Activated CD8-positive, alpha-beta memory T cell treated with anti-CD3 and anti-CD28 coated beads, Interleukin-2, amount 50 U/mL, for 1 hour (primary cell): ENCODE measurements at regions not wholly inside any gene's neighbourhood (a gene's known extent, or its start where the extent isn't known, plus 50 kb on each side); places are given as distances from the start of the nearest gene placed in this dataset.
"Not testable (repeated sequence)": the region's sequence is repeated elsewhere in the genome, so short reads cannot be mapped to it uniquely, and the experiment has no call there.

Experiments used
- DNase-seq: peaks from one replicate; pipeline ENCODE4 v3.0.0-alpha.2; 2020; ENCODE audit errors: extremely low read depth

DNA sequence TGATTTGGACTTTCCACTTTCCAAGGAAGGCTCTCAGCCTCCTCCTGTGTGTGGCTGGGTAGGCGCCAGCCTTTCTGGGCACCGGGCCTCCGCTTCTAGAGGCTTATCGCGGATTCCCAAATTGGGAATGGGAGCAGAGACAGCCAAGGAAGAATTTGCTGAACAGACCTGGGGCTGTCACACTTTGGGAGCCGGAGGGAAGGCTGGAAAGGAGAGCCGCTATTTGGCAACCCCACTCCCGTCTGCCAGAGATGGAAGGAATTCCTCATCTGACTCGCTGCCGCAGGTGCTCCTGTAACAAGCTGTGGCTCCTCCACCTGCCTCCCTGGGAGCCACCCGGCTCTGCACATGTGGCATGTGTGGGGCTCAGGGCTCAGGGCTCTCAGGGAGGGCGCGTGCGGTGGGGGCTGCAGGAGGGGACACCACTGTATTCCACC, 50.8 kb upstream of the ECHDC3 start:
- DNase-seq = no peak

GRCh38 chr10:11689945-11690736, 52.0 kb upstream of the ECHDC3 start:
- no peak for DNase-seq

DNA sequence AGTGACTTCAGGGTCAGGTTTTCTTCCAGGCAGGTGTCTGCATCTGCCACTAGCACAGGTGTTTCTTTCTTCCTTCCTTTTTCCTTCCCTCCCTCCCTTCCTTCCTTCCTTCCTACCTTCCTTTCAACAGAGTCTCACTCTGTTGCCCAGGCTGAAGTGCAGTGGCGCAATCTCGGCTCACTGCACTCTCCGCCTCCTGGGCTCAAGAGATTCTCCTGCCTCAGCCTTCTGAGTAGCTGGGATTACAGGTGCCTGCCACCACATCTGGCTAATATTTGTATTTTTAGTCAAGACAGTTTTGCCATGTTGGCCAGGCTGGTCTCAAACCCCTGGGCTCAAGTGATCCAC, 53.8 kb upstream of the ECHDC3 start:
- not testable (repeated sequence) for DNase-seq

GRCh38 chr10:11687779-11688447, 54.3 kb upstream of the ECHDC3 start:
- no peak for DNase-seq

DNA sequence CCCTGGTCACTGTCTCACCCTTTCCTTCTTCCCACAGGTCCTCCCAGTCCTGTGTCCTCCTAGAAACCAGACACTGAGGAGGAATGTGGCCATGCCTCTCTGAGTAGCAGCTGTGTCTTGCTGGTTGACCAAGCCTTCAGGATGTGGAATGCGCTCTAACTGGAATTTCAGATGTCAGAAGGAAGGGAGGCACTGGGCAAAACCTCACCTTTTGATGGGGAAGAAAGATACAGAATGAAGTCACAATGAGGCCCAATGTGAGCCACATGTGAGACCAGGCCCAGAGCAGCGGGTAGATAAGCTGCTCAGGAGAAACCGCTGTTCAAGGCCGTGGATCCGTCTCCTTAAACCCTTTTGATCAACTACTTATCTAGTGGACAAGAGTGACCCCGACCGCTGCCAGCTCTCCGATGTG, 54.8 kb upstream of the ECHDC3 start:
- DNase-seq = no peak

DNA sequence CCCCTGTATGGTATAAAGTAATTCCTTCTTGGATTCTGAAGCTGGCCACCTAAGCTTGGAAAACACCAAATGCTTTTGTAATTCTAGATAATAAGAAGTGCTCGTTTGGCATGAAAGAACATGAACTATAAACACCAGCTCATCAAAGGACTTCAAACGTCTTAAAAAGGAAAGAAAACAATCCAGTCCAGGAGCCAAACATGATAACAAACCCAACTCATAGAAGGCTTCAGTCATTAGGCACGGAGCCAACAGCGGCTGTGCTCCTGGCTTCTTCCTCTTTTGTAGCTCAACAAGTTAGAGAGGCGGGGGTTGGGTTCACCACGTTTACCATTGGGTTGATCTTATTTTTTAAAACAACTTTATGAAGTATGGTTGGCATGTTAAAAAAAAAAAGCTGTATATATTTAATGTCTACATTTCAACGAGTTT, 56.4 kb upstream of the ECHDC3 start:
- DNase-seq = peak; percentile 34

- DNase-seq = peak; percentile 31
These were observed 57.2 kb upstream of the ECHDC3 start for GRCh38 chr10:11684717-11685645.

- DNase-seq = peak; percentile 4
These were observed 57.9 kb upstream of the ECHDC3 start for GRCh38 chr10:11684341-11684716.

- DNase-seq = no peak
These were observed 58.5 kb upstream of the ECHDC3 start for GRCh38 chr10:11683529-11684320.

DNA sequence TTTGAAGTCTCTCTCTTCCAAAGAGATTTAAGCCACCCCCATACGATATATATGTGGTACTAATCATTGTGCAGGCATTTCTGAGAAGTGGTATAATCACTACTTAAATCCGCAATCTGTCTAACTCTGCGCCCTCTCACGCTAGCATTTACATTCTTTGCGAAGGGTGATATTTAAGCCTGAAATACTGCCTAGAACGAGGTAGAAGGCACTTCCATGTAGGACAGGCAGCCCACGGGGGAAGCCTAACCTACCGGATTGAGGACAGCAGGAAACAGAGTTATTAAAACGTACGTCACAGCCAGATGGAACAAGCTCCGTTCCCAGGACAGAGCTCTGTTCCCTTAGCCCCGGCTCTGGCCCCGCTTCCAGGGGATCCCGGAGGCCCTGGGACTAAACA, 59.3 kb upstream of the ECHDC3 start:
- DNase-seq = no peak

- DNase-seq = no peak
These were observed 59.9 kb upstream of the ECHDC3 start for GRCh38 chr10:11682267-11682683.

DNA sequence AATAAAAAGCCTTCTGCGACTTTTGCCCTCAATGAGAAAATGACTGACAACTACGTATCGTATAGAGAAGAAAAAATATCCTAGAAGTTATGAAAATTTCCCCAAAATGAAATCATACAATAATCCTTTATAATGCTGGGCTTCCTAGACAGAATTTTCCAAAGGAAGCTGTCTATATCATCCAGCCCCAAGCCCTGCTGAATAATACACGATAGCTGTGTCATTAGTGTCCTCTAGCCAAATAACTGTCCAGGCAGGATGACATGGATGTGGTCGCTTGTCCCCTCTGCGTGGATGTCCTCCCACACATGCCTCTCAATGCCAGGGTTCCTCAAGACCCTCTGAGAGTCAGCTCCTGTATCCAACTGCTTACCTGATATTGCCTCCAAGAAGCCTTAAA, 61.7 kb upstream of the ECHDC3 start:
- DNase-seq = no peak

GRCh38 chr10:11679946-11680345, 62.2 kb upstream of the ECHDC3 start:
- DNase-seq = no peak

- no peak for DNase-seq
These were observed 63.9 kb upstream of the ECHDC3 start for GRCh38 chr10:11678074-11678793.

- no peak for DNase-seq
These were observed 64.7 kb upstream of the ECHDC3 start for GRCh38 chr10:11677480-11677879.

GRCh38 chr10:11673346-11674280, 62.2 kb upstream of the USP6NL start:
- DNase-seq = no peak

DNA sequence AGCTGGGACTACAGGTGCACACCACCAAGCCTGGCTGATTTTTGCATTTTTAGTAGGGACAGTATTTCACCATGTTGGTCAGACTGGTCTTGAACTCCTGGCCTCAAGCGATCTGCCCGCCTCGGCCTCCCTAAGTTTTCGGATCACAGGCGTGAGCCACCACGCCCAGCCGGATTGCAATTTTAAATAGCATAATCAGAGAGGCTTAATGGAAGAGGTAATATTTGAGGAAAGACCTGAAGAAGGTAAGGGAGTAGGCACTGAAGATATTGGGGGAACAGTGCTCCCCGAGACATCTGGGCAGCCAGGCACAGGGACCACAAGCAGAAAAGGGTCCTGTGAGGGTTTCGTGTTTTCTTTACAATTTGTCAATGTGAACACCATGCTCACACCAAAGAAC, 61.4 kb upstream of the USP6NL start:
- DNase-seq = no peak

DNA sequence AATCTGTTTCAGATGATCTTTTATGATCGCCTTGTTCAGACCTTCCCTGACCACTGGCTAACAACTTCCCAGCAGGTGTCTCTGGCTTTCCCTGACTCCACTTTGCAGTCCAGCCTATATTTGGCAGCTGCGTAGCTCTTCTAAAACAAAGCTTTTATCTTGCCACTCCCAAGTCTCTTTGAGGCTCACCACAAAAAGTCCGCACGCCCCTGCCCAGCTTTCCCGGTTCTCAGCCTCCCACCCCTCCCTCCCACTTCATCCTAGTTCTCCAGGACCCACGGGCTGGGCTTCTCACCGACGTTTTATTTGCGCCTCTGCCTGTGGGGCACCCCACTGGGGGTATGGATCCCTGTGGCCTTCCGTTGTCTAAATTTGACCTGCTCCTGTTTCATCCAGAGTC, 58.9 kb upstream of the USP6NL start:
- DNase-seq = no peak

- no peak for DNase-seq
These were observed 57.6 kb upstream of the USP6NL start for GRCh38 chr10:11668847-11669610.
